RCC 7860 (cell line): ENCODE measurements at regions not wholly inside any gene's neighbourhood (a gene's known extent, or its start where the extent isn't known, plus 50 kb on each side); places are given as distances from the start of the nearest gene placed in this dataset.
A peak's percentile ranks its signal among the peaks of the same experiment; 100 is the strongest.

Experiments used
- DNase-seq: peaks from one replicate; pipeline ENCODE4 v3.0.0-alpha.2; 2015; ENCODE audit warnings: low spot score
- FAIRE-seq: peaks from 2 replicates; lab custom pipeline; 2012; peaks lifted over from hg19 to GRCh38; lab: Jason Lieb, UNC

- FAIRE-seq (no peak), DNase-seq (no peak)
Observed at GRCh38 chr17:34713687-34714086, 134.3 kb downstream of the TMEM132E start.

GRCh38 chr17:34712481-34713195 is 133.3 kb downstream of the TMEM132E start:
- FAIRE-seq (no peak), DNase-seq (no peak)

- FAIRE-seq (no peak), DNase-seq (no peak)
Observed at GRCh38 chr17:34711646-34712045, 132.3 kb downstream of the TMEM132E start.

- FAIRE-seq = no peak
Observed at GRCh38 chr17:34710226-34710625, 130.8 kb downstream of the TMEM132E start.

GRCh38 chr17:34709158-34709754 is 129.9 kb downstream of the TMEM132E start:
- FAIRE-seq = no peak
- no peak for DNase-seq

More at GRCh38 chr17:34710226-34710625, 130.8 kb downstream of the TMEM132E start:
- DNase-seq = no peak

DNA sequence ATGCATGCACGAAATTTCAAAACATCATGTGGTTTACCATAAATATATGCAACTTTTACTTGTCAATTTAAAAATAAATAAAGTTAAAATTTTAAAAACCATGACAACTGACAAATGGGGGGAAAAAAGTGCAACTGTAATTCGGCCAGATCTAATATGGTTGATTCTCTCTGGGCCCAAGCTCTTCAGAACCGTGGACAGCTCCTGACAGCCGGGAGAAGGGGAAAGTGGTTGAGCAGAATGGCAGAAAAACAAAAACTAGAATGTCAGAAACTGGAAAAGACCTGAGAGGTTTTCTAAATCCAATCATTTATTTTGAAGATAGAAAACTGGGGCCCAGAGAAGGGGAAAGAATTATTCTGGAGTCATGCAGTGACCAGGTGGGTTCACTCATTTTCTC is 126.6 kb downstream of the TMEM132E start:
- no peak for DNase-seq
- FAIRE-seq = no peak

DNA sequence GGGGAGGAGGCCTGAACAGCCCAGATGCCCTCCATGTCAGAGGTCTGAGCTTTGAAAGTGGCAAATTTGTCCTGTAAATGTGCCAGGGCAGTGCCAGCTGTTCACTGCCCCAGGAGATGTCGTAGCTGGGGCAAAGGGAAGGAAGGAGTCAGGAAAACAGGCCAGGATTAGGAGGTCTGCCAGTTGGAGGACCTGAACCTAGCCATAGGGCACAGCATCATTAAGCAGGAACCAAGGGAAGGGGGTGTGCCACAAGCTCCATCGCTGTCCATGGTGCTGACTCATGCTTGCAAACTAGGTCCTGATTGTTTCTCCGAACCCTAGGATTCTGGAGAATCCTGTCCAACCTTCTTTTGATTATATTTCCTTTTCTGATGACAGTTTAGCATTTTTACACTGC is 124.2 kb downstream of the TMEM132E start:
- FAIRE-seq (no peak), DNase-seq (peak; percentile 10)

DNA sequence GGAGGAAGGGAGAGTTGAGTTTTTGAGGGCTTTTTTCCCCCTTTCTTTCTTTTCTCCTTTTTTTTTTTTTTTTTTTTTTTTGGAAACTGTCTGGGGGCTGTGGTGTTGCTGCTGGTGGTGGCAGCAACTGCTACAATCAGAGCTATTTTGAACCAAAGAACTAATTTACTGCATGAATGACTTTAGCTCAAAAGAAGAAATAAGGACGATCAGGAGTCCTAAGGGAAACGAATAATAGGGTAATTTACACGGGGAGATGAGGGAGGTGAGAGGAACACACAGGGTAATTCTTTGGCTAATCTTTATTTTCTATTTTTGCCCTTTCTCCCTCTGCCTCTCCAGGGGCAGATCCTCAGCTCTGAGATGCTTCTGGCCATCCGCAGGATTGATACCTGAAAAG is 119.8 kb downstream of the TMEM132E start:
- no peak for FAIRE-seq

DNA sequence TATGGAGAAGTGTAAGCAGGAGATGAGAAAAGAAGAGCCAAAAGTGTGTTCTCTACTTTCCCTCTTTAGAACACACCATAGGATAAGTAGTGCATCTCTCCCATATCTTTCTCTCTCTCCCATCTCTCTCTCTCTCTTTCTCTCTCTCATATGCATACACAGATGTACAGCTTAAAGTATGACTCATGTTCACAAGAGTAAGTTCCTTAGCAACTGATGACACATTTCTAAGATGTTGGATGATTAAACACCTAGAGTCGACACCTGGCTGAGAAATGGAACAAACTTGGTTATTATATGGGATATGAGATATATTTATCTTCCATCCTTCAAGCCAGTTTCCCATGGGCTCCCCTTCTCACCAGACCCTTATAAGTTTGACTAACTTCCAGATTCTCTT is 113.5 kb downstream of the TMEM132E start:
- FAIRE-seq = no peak
- no peak for DNase-seq

More for the DNA sequence above, 119.8 kb downstream of the TMEM132E start:
- DNase-seq = no peak
